Endodermal cell (in vitro differentiated cells): ENCODE measurements at regions not wholly inside any gene's neighbourhood (a gene's known extent, or its start where the extent isn't known, plus 50 kb on each side); places are given as distances from the start of the nearest gene placed in this dataset.

Source experiments
- DNase-seq: peaks from one replicate; pipeline ENCODE4 v3.0.0-alpha.2; 2017
- H3K27ac ChIP-seq: 2 replicates; pipeline ENCODE4 v1.5.1; 2013; ENCODE audit warnings: mild to moderate bottlenecking, low read depth, low read length, moderate library complexity
- H3K27me3 ChIP-seq: 2 replicates; pipeline ENCODE4 v1.6.1; 2013; ENCODE audit warnings: mild to moderate bottlenecking, low read length, moderate library complexity; ENCODE audit not compliant: insufficient read depth, control insufficient read depth, poor library complexity, severe bottlenecking
- H3K36me3 ChIP-seq: 2 replicates; pipeline ENCODE4 v1.7.0; 2013; ENCODE audit warnings: mild to moderate bottlenecking, low read length, moderate library complexity; ENCODE audit not compliant: control insufficient read depth, insufficient read depth
- H3K4me1 ChIP-seq: one replicate; pipeline ENCODE4 v1.7.0; 2013; ENCODE audit warnings: low read length; ENCODE audit not compliant: control insufficient read depth, insufficient read depth
- H3K4me3 ChIP-seq: 2 replicates; pipeline ENCODE4 v1.5.1; 2013; ENCODE audit warnings: mild to moderate bottlenecking, low read length, moderate library complexity
- H3K9ac ChIP-seq: 2 replicates; pipeline ENCODE4 v1.6.1; 2013; ENCODE audit warnings: mild to moderate bottlenecking, low read length, moderate library complexity; ENCODE audit not compliant: poor library complexity, severe bottlenecking; ENCODE audit errors: extremely low read depth
- H3K9me3 ChIP-seq: 2 replicates; pipeline ENCODE4 v1.6.1; 2013; ENCODE audit warnings: mild to moderate bottlenecking, low read length, moderate library complexity; ENCODE audit not compliant: control insufficient read depth
- H3K27ac Mint-ChIP-seq: 2 replicates; pipeline ENCODE4 v1.8.0; 2020; ENCODE audit warnings: mixed read lengths
- H3K27me3 Mint-ChIP-seq: 2 replicates; pipeline ENCODE4 v1.8.0; 2021; ENCODE audit warnings: mild to moderate bottlenecking, mixed read lengths; ENCODE audit not compliant: insufficient read depth
- H3K36me3 Mint-ChIP-seq: 2 replicates; pipeline ENCODE4 v1.8.0; 2020; ENCODE audit warnings: low read depth, mixed read lengths
- H3K4me1 Mint-ChIP-seq: 2 replicates; pipeline ENCODE4 v1.8.0; 2020; ENCODE audit warnings: mixed read lengths
- H3K4me3 Mint-ChIP-seq: 2 replicates; pipeline ENCODE4 v1.8.0; 2020; ENCODE audit warnings: mild to moderate bottlenecking, moderate library complexity, mixed read lengths
- H3K9me3 Mint-ChIP-seq: 2 replicates; pipeline ENCODE4 v1.8.0; 2020; ENCODE audit warnings: mild to moderate bottlenecking, mixed read lengths
- WGBS, 2 experiments: methylation state at CpG; one replicate each; pipeline versions ENCODE4 v1.1.5 to v1.1.7; 2013; ENCODE audit warnings: missing lambda C conversion rate in 2 of 2, mixed read lengths in 1 of 2; ENCODE audit not compliant: insufficient coverage in 1 of 2, insufficient read length in 1 of 2; 5-methylcytosine and 5-hydroxymethylcytosine counted together
- TF ChIP-seq, protein P1 (sequence below): fragments of 200-600 bp; sonication (generic); conservative IDR thresholded peaks from 2 replicates; pipeline ENCODE4 v1.5.0; 2021; ENCODE audit warnings: antibody characterized with exemption, mild to moderate bottlenecking

GRCh38 chr5:159420940-159421339 is 90.7 kb upstream of the IL12B start:
- peaks cover 2% of the 10 kb centered on the region for H3K27me3 Mint-ChIP-seq
- no peaks in the 10 kb centered on the region for H3K9me3 ChIP-seq
- H3K4me3 ChIP-seq, result no peak overlapping the region
- H3K9ac ChIP-seq, result no peak overlapping the region
- no peak overlapping the region for H3K4me3 Mint-ChIP-seq
- peaks cover 20% of the 10 kb centered on the region for H3K4me1 Mint-ChIP-seq
- DNase-seq, result no peak
- H3K9me3 Mint-ChIP-seq, result no peaks in the 10 kb centered on the region
- TF ChIP-seq, protein P1, sequence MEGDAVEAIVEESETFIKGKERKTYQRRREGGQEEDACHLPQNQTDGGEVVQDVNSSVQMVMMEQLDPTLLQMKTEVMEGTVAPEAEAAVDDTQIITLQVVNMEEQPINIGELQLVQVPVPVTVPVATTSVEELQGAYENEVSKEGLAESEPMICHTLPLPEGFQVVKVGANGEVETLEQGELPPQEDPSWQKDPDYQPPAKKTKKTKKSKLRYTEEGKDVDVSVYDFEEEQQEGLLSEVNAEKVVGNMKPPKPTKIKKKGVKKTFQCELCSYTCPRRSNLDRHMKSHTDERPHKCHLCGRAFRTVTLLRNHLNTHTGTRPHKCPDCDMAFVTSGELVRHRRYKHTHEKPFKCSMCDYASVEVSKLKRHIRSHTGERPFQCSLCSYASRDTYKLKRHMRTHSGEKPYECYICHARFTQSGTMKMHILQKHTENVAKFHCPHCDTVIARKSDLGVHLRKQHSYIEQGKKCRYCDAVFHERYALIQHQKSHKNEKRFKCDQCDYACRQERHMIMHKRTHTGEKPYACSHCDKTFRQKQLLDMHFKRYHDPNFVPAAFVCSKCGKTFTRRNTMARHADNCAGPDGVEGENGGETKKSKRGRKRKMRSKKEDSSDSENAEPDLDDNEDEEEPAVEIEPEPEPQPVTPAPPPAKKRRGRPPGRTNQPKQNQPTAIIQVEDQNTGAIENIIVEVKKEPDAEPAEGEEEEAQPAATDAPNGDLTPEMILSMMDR, result no peak
- H3K36me3 Mint-ChIP-seq, result no peaks in the 10 kb centered on the region
- no peak overlapping the region for H3K27ac Mint-ChIP-seq
- H3K27ac ChIP-seq, result no peak overlapping the region
- no peaks in the 10 kb centered on the region for H3K36me3 ChIP-seq
- H3K27me3 ChIP-seq, result no peaks in the 10 kb centered on the region
- peaks cover 17% of the 10 kb centered on the region for H3K4me1 ChIP-seq

- Mint-ChIP-seq H3K4me1 (peaks cover 14% of the 10 kb centered on the region), H3K9me3 (no peaks in the 10 kb centered on the region), H3K4me3 (no peak overlapping the region), H3K27me3 (peaks cover 2% of the 10 kb centered on the region), H3K36me3 (no peaks in the 10 kb centered on the region), H3K27ac (no peak overlapping the region)
- no peak overlapping the region for H3K27ac ChIP-seq
- no peaks in the 10 kb centered on the region for H3K36me3 ChIP-seq
- 95 to 100% methylated on average over 2 to 4 of the region's 4 CpGs for WGBS, 2 experiments
- no peaks in the 10 kb centered on the region for H3K27me3 ChIP-seq
- H3K9me3 ChIP-seq, result no peaks in the 10 kb centered on the region
- H3K9ac ChIP-seq, result no peak overlapping the region
- H3K4me1 ChIP-seq, result peaks cover 12% of the 10 kb centered on the region
- H3K4me3 ChIP-seq, result no peak overlapping the region
- TF ChIP-seq, protein P1, result no peak
- no peak for DNase-seq
Measured at GRCh38 chr5:159422361-159422760, 92.1 kb upstream of the IL12B start.

- Mint-ChIP-seq H3K4me1 (peaks cover 14% of the 10 kb centered on the region), H3K4me3 (no peak overlapping the region), H3K27ac (no peak overlapping the region), H3K9me3 (no peaks in the 10 kb centered on the region), H3K36me3 (no peaks in the 10 kb centered on the region), H3K27me3 (peaks cover 2% of the 10 kb centered on the region)
- DNase-seq, result no peak
- no peak overlapping the region for H3K4me3 ChIP-seq
- TF ChIP-seq, protein P1, result no peak
- no peaks in the 10 kb centered on the region for H3K27me3 ChIP-seq
- no peaks in the 10 kb centered on the region for H3K36me3 ChIP-seq
- no peak overlapping the region for H3K27ac ChIP-seq
- peaks cover 12% of the 10 kb centered on the region for H3K4me1 ChIP-seq
- 97 to 100% methylated on average over 2 of the region's 2 CpGs for whole genome bisulfite sequencing, 2 experiments
- H3K9ac ChIP-seq, result no peak overlapping the region
- H3K9me3 ChIP-seq, result no peaks in the 10 kb centered on the region
Measured at GRCh38 chr5:159422910-159423309, 92.6 kb upstream of the IL12B start.
